B cell (primary cell): ENCODE measurements at regions not wholly inside any gene's neighbourhood (a gene's known extent, or its start where the extent isn't known, plus 50 kb on each side); places are given as distances from the start of the nearest gene placed in this dataset.

Experiments used
- CTCF ChIP-seq: fragments of 200-600 bp; IDR thresholded peaks from one replicate; pipeline ENCODE4 v1.8.0; 2022; ENCODE audit warnings: antibody characterized with exemption, mild to moderate bottlenecking
- EZH2 ChIP-seq: IDR thresholded peaks from 2 replicates; pipeline ENCODE4 v1.6.1; 2012; ENCODE audit warnings: borderline replicate concordance, low read depth, mild to moderate bottlenecking, moderate library complexity, low read length; ENCODE audit not compliant: insufficient read depth, poor library complexity, severe bottlenecking

DNA sequence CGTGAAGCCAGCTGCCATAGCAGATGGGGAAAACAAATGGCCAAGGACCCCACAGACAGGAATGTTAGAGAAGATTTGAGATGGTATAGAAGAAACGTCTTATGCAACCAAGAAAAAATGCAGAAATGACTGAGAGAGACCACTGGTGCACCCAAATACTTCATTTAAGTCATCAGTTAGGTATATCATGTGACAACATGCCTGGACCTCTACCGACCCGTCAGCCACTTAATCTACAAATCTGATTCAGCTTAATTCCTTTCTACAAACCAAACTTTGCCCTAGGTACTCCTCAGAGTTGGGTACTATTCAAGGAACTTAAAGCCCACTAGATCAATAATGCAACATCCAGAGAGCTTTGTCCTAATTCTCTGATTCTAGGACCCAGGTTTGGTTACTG, 126.0 kb upstream of the UBE2E2 start:
- TF ChIP-seq CTCF (no peak), EZH2 (no peak)
